H9 (cell line): ENCODE measurements at regions not wholly inside any gene's neighbourhood (a gene's known extent, or its start where the extent isn't known, plus 50 kb on each side); places are given as distances from the start of the nearest gene placed in this dataset.

Source experiments
- DNase-seq: peaks from one replicate; pipeline ENCODE4 v3.0.0-alpha.2; 2017
- H2AFZ ChIP-seq: one replicate; pipeline ENCODE4 v1.6.1; 2013; ENCODE audit warnings: mild to moderate bottlenecking, low read length, control low read depth, moderate library complexity
- H2AK5ac ChIP-seq: 2 replicates; pipeline ENCODE4 v1.6.1; 2013; ENCODE audit warnings: low read length, control low read depth, mixed read lengths; ENCODE audit not compliant: insufficient read length
- H2BK120ac ChIP-seq: one replicate; pipeline ENCODE4 v1.6.1; 2013; ENCODE audit warnings: low read depth, mild to moderate bottlenecking, low read length, control low read depth, inconsistent platforms; ENCODE audit not compliant: poor library complexity, severe bottlenecking
- H2BK12ac ChIP-seq: 2 replicates; pipeline ENCODE4 v1.6.1; 2013; ENCODE audit warnings: low read length, control low read depth, mixed read lengths, low read depth; ENCODE audit not compliant: insufficient read length
- H2BK15ac ChIP-seq: 2 replicates; pipeline ENCODE4 v1.6.1; 2013; ENCODE audit warnings: low read depth, low read length, control low read depth
- H2BK20ac ChIP-seq: one replicate; pipeline ENCODE4 v1.6.1; 2013; ENCODE audit warnings: low read depth, mild to moderate bottlenecking, low read length, control low read depth, inconsistent platforms; ENCODE audit not compliant: poor library complexity, severe bottlenecking
- H2BK5ac ChIP-seq: 2 replicates; pipeline ENCODE4 v1.6.1; 2013; ENCODE audit warnings: low read length, control low read depth, mixed read lengths; ENCODE audit not compliant: insufficient read length
- H3K14ac ChIP-seq: 2 replicates; pipeline ENCODE4 v1.6.1; 2013; ENCODE audit warnings: low read length, control low read depth; ENCODE audit not compliant: insufficient read depth
- H3K18ac ChIP-seq: 2 replicates; pipeline ENCODE4 v1.6.1; 2013; ENCODE audit warnings: low read depth, mild to moderate bottlenecking, mixed read lengths, low read length, control low read depth; ENCODE audit not compliant: insufficient read length
- H3K23ac ChIP-seq: 2 replicates; pipeline ENCODE4 v1.6.1; 2013; ENCODE audit warnings: low read length, control low read depth, mixed read lengths, low read depth; ENCODE audit not compliant: insufficient read length
- H3K23me2 ChIP-seq: 2 replicates; pipeline ENCODE4 v1.6.1; 2013; ENCODE audit warnings: low read depth, mild to moderate bottlenecking, mixed read lengths, low read length, control low read depth; ENCODE audit not compliant: insufficient read length, poor library complexity, severe bottlenecking
- H3K27ac ChIP-seq: 2 replicates; pipeline ENCODE4 v1.5.1; 2013; ENCODE audit warnings: low read length, control low read depth, mixed read lengths, low read depth; ENCODE audit not compliant: insufficient read length
- H3K27me3 ChIP-seq: 2 replicates; pipeline ENCODE4 v1.6.1; 2013; ENCODE audit warnings: low read length, control low read depth, inconsistent platforms; ENCODE audit not compliant: insufficient read depth
- H3K4ac ChIP-seq: 2 replicates; pipeline ENCODE4 v1.6.1; 2013; ENCODE audit warnings: low read depth, mild to moderate bottlenecking, control low read depth, inconsistent platforms, low read length, moderate library complexity
- H3K4me1 ChIP-seq: 2 replicates; pipeline ENCODE4 v1.6.1; 2013; ENCODE audit warnings: low read length, control low read depth, inconsistent platforms; ENCODE audit not compliant: insufficient read depth
- H3K4me2 ChIP-seq: 2 replicates; pipeline ENCODE4 v1.6.1; 2013; ENCODE audit warnings: low read length, control low read depth, mixed read lengths; ENCODE audit not compliant: insufficient read length, insufficient read depth
- H3K56ac ChIP-seq: 2 replicates; pipeline ENCODE4 v1.6.1; 2013; ENCODE audit warnings: low read depth, mild to moderate bottlenecking, mixed read lengths, low read length, control low read depth; ENCODE audit not compliant: insufficient read length
- H3K79me1 ChIP-seq: 2 replicates; pipeline ENCODE4 v1.6.1; 2013; ENCODE audit warnings: low read depth, mild to moderate bottlenecking, moderate library complexity, low read length, control low read depth, inconsistent platforms; ENCODE audit not compliant: insufficient read depth, poor library complexity, severe bottlenecking
- H3K79me2 ChIP-seq: 2 replicates; pipeline ENCODE4 v1.6.1; 2013; ENCODE audit warnings: low read length, control low read depth, inconsistent platforms; ENCODE audit not compliant: insufficient read depth
- H3K9ac ChIP-seq: 2 replicates; pipeline ENCODE4 v1.6.1; 2013; ENCODE audit warnings: low read length, control low read depth, mixed read lengths; ENCODE audit not compliant: insufficient read length; ENCODE audit errors: extremely low read depth
- H3K9me3 ChIP-seq: one replicate; pipeline ENCODE4 v1.6.1; 2013; ENCODE audit warnings: low read depth, low read length, inconsistent platforms; ENCODE audit not compliant: control insufficient read depth
- H3T11ph ChIP-seq: one replicate; pipeline ENCODE4 v1.6.1; 2013; ENCODE audit warnings: mild to moderate bottlenecking, low read length, control low read depth, inconsistent platforms
- H4K20me1 ChIP-seq: one replicate; pipeline ENCODE4 v1.6.1; 2013; ENCODE audit not compliant: control insufficient read depth, insufficient read length, insufficient read depth
- H4K5ac ChIP-seq: 2 replicates; pipeline ENCODE4 v1.6.1; 2013; ENCODE audit warnings: low read depth, mild to moderate bottlenecking, mixed read lengths, low read length, control low read depth; ENCODE audit not compliant: insufficient read length
- H4K8ac ChIP-seq: replicated peaks from 2 replicates; pipeline ENCODE4 v1.6.1; 2013; ENCODE audit warnings: low read length, control low read depth, mixed read lengths, low read depth; ENCODE audit not compliant: insufficient read length
- H4K91ac ChIP-seq: 2 replicates; pipeline ENCODE4 v1.6.1; 2013; ENCODE audit warnings: low read depth, mild to moderate bottlenecking, moderate library complexity, mixed read lengths, low read length, control low read depth; ENCODE audit not compliant: insufficient read length
- H3K27ac Mint-ChIP-seq, 3 experiments: 2 replicates in 2 of 3; 3 replicates in 1 of 3; pipeline ENCODE4 v1.8.0; 2020 to 2021; ENCODE audit warnings: mixed read lengths in 3 of 3, mild to moderate bottlenecking in 1 of 3, moderate library complexity in 1 of 3
- H3K27me3 Mint-ChIP-seq: 2 replicates; pipeline ENCODE4 v1.8.0; 2021; ENCODE audit warnings: low read depth, mild to moderate bottlenecking, moderate library complexity, mixed read lengths
- H3K36me3 Mint-ChIP-seq, 3 experiments: 2 replicates in 2 of 3; 3 replicates in 1 of 3; pipeline ENCODE4 v1.8.0; 2020 to 2021; ENCODE audit warnings: low read depth in 3 of 3, mixed read lengths in 3 of 3; ENCODE audit not compliant: insufficient read depth in 1 of 3
- H3K4me1 Mint-ChIP-seq, 2 experiments: 2 replicates each; pipeline ENCODE4 v1.8.0; 2020; ENCODE audit warnings: mixed read lengths in 2 of 2
- H3K4me3 Mint-ChIP-seq, 2 experiments: 2 replicates in 1 of 2; 3 replicates in 1 of 2; pipeline ENCODE4 v1.8.0; 2020 to 2021; ENCODE audit warnings: mild to moderate bottlenecking in 2 of 2, mixed read lengths in 2 of 2, moderate library complexity in 1 of 2
- H3K9me3 Mint-ChIP-seq, 2 experiments: 2 replicates in 1 of 2; 3 replicates in 1 of 2; pipeline ENCODE4 v1.8.0; 2020; ENCODE audit warnings: mild to moderate bottlenecking in 2 of 2, mixed read lengths in 2 of 2, moderate library complexity in 1 of 2
- CTCF ChIP-seq: fragments of 200-600 bp; sonication (generic); conservative IDR thresholded peaks from 3 replicates; pipeline ENCODE4 v1.8.0; 2021; ENCODE audit warnings: antibody characterized with exemption, mild to moderate bottlenecking
- WGBS: extraction: QIAGEN DNeasy Blood & Tissue Kit; methylation state at CpG from one replicate; pipeline ENCODE4 v1.1.7; 2013; ENCODE audit warnings: missing lambda C conversion rate, low lambda C conversion rate, mixed read lengths; ENCODE audit not compliant: insufficient read length; ENCODE audit errors: extremely low coverage; 5-methylcytosine and 5-hydroxymethylcytosine counted together

GRCh38 chr16:65672960-65673359, 551.1 kb upstream of the CDH11 start:
- DNase-seq = no peak
- H3K36me3 Mint-ChIP-seq = no peaks in the 10 kb centered on the region
- TF ChIP-seq CTCF = no peak

More at GRCh38 chr16:65672960-65673359, 551.1 kb upstream of the CDH11 start:
- Histone ChIP-seq H3K79me2 (no peaks in the 10 kb centered on the region), H2BK20ac (no peak overlapping the region), H3T11ph (no peak overlapping the region), H3K23ac (no peak overlapping the region), H4K20me1 (no peaks in the 10 kb centered on the region), H3K18ac (no peak overlapping the region), H4K5ac (no peak overlapping the region), H3K27ac (no peak overlapping the region), H3K9me3 (no peaks in the 10 kb centered on the region), H3K56ac (no peak overlapping the region), H2BK12ac (no peak overlapping the region), H2BK15ac (no peak overlapping the region), H3K14ac (no peak overlapping the region), H2AFZ (no peak overlapping the region), H3K4me1 (no peaks in the 10 kb centered on the region), H3K9ac (no peak overlapping the region), H2AK5ac (no peak overlapping the region), H2BK120ac (no peak overlapping the region), H3K79me1 (no peaks in the 10 kb centered on the region), H4K91ac (no peak overlapping the region), H3K4me2 (no peak overlapping the region), H3K4ac (no peak overlapping the region), H4K8ac (no peak overlapping the region), H3K23me2 (no peaks in the 10 kb centered on the region), H2BK5ac (no peak overlapping the region), H3K27me3 (no peaks in the 10 kb centered on the region; the same call in 1 of the 2 replicates)
- H3K4me1 Mint-ChIP-seq = peaks cover 5 to 9% of the 10 kb centered on the region in 2 experiments
- peaks cover 1% of the 10 kb centered on the region for H3K27me3 Mint-ChIP-seq
- no CpG with 5 or more reads among the region's 3 CpGs for WGBS
- no peaks in the 10 kb centered on the region for H3K9me3 Mint-ChIP-seq
- no peak overlapping the region for H3K4me3 Mint-ChIP-seq
- no peak overlapping the region for H3K27ac Mint-ChIP-seq
